ENCODE measurements at regions not wholly inside any gene's neighbourhood (a gene's known extent, or its start where the extent isn't known, plus 50 kb on each side); places are given as distances from the start of the nearest gene placed in this dataset.

DNA sequence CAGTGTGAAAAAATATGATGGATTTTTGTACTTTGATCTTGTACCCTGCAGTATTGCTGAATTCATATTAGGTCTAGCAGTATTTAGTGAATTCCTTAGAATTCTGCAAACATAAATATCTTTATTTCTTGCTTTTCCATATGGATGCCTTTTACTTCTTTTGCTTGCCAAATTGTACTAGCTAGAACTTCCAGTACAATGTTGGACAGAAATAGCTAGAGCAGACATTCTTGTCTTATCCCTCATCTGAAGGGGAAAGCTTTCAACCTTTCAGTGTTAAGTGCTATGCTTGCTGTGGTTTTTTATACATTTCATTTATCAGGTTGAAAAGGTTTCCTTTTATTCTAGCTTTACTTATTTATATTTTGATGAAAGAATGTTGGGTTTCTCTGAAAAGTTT, 1321.9 kb upstream of the CHAC2 start (continued):
- TF ChIP-seq, protein P1, sequence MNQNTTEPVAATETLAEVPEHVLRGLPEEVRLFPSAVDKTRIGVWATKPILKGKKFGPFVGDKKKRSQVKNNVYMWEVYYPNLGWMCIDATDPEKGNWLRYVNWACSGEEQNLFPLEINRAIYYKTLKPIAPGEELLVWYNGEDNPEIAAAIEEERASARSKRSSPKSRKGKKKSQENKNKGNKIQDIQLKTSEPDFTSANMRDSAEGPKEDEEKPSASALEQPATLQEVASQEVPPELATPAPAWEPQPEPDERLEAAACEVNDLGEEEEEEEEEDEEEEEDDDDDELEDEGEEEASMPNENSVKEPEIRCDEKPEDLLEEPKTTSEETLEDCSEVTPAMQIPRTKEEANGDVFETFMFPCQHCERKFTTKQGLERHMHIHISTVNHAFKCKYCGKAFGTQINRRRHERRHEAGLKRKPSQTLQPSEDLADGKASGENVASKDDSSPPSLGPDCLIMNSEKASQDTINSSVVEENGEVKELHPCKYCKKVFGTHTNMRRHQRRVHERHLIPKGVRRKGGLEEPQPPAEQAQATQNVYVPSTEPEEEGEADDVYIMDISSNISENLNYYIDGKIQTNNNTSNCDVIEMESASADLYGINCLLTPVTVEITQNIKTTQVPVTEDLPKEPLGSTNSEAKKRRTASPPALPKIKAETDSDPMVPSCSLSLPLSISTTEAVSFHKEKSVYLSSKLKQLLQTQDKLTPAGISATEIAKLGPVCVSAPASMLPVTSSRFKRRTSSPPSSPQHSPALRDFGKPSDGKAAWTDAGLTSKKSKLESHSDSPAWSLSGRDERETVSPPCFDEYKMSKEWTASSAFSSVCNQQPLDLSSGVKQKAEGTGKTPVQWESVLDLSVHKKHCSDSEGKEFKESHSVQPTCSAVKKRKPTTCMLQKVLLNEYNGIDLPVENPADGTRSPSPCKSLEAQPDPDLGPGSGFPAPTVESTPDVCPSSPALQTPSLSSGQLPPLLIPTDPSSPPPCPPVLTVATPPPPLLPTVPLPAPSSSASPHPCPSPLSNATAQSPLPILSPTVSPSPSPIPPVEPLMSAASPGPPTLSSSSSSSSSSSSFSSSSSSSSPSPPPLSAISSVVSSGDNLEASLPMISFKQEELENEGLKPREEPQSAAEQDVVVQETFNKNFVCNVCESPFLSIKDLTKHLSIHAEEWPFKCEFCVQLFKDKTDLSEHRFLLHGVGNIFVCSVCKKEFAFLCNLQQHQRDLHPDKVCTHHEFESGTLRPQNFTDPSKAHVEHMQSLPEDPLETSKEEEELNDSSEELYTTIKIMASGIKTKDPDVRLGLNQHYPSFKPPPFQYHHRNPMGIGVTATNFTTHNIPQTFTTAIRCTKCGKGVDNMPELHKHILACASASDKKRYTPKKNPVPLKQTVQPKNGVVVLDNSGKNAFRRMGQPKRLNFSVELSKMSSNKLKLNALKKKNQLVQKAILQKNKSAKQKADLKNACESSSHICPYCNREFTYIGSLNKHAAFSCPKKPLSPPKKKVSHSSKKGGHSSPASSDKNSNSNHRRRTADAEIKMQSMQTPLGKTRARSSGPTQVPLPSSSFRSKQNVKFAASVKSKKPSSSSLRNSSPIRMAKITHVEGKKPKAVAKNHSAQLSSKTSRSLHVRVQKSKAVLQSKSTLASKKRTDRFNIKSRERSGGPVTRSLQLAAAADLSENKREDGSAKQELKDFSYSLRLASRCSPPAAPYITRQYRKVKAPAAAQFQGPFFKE (tag by site-specific recombination; IDR thresholded peaks at IDR 0.05; ENCODE audit: borderline replicate concordance) = no peak
- TF ChIP-seq ZNF660 (tag by site-specific recombination; IDR thresholded peaks at IDR 0.05) (no peak), ZNF112 (tag by site-specific recombination; IDR thresholded peaks at IDR 0.05) (no peak)
- TF ChIP-seq, protein P2, sequence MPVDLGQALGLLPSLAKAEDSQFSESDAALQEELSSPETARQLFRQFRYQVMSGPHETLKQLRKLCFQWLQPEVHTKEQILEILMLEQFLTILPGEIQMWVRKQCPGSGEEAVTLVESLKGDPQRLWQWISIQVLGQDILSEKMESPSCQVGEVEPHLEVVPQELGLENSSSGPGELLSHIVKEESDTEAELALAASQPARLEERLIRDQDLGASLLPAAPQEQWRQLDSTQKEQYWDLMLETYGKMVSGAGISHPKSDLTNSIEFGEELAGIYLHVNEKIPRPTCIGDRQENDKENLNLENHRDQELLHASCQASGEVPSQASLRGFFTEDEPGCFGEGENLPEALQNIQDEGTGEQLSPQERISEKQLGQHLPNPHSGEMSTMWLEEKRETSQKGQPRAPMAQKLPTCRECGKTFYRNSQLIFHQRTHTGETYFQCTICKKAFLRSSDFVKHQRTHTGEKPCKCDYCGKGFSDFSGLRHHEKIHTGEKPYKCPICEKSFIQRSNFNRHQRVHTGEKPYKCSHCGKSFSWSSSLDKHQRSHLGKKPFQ (tag by site-specific recombination; IDR thresholded peaks at IDR 0.05) = no peak

DNA sequence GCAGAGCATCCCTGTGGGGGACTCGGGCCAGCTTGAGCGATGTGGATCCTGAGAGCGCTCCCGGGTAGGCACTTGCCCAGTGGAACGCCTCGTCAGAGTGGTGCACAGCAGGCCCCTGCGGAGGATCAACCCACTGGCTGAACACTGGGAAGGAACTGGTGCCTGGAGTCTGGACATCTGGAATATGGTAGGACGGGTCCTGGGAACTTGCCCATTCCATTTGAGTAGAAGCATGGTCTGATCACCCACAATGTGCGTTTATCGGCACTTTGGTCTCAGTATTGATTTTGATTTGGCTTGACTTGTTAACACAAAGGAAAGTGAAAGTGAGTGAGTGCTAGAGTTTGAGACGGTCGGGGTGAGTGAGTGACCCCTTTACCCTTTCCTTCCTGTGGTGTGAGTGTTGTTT, 1336.2 kb upstream of the CHAC2 start:
- ChIA-PET CTCF (no interaction called here), POLR2A (no interaction called here)
- no peaks in the 10 kb centered on the region for H3K9me3 ChIP-seq (ENCODE audit: control insufficient read depth, insufficient read depth, low read depth, low read length)
- no peak overlapping the region for H3K4me3 ChIP-seq (ENCODE audit: low read depth, low read length)
- TF ChIP-seq OSR2 (tag by site-specific recombination; IDR thresholded peaks at IDR 0.05) (no peak), ZNF366 (tag by site-specific recombination; conservative IDR thresholded peaks at IDR 0.05) (no peak), BCL11B (tag by site-specific recombination; IDR thresholded peaks at IDR 0.05; ENCODE audit: low read depth) (no peak), ZNF341 (tag by site-specific recombination; IDR thresholded peaks at IDR 0.05; ENCODE audit: low read depth) (no peak), MZF1 (tag by site-specific recombination; IDR thresholded peaks at IDR 0.05; ENCODE audit: borderline replicate concordance) (no peak), KLF8 (tag by site-specific recombination; IDR thresholded peaks at IDR 0.05) (no peak), ZNF623 (tag by site-specific recombination; IDR thresholded peaks at IDR 0.05) (no peak), SP7 (tag by site-specific recombination; IDR thresholded peaks at IDR 0.05) (no peak), GFI1B (tag by site-specific recombination; IDR thresholded peaks at IDR 0.05) (no peak), ZNF426 (tag by site-specific recombination; IDR thresholded peaks at IDR 0.05) (no peak), ZNF416 (tag by site-specific recombination; IDR thresholded peaks at IDR 0.05) (no peak)
- TF ChIP-seq, protein P1 (tag by site-specific recombination; IDR thresholded peaks at IDR 0.05; ENCODE audit: borderline replicate concordance) = no peak
- TF ChIP-seq, protein P3, sequence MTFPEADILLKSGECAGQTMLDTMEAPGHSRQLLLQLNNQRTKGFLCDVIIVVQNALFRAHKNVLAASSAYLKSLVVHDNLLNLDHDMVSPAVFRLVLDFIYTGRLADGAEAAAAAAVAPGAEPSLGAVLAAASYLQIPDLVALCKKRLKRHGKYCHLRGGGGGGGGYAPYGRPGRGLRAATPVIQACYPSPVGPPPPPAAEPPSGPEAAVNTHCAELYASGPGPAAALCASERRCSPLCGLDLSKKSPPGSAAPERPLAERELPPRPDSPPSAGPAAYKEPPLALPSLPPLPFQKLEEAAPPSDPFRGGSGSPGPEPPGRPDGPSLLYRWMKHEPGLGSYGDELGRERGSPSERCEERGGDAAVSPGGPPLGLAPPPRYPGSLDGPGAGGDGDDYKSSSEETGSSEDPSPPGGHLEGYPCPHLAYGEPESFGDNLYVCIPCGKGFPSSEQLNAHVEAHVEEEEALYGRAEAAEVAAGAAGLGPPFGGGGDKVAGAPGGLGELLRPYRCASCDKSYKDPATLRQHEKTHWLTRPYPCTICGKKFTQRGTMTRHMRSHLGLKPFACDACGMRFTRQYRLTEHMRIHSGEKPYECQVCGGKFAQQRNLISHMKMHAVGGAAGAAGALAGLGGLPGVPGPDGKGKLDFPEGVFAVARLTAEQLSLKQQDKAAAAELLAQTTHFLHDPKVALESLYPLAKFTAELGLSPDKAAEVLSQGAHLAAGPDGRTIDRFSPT (tag by site-specific recombination; IDR thresholded peaks at IDR 0.05) = no peak
- TF ChIP-seq, protein P4, sequence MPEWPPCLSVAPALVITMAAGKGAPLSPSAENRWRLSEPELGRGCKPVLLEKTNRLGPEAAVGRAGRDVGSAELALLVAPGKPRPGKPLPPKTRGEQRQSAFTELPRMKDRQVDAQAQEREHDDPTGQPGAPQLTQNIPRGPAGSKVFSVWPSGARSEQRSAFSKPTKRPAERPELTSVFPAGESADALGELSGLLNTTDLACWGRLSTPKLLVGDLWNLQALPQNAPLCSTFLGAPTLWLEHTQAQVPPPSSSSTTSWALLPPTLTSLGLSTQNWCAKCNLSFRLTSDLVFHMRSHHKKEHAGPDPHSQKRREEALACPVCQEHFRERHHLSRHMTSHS (tag by site-specific recombination; IDR thresholded peaks at IDR 0.05) = no peak
- no peaks in the 10 kb centered on the region for H3K36me3 ChIP-seq (ENCODE audit: control insufficient read depth in 2 of 2, insufficient read depth in 1 of 2, low read length in 2 of 2)
- H3K27ac ChIP-seq (ENCODE audit: extremely low read depth, low read depth, low read length) = no peak overlapping the region
- no peaks in the 10 kb centered on the region for H3K4me1 ChIP-seq (ENCODE audit: control insufficient read depth, insufficient read depth, low read length)
